Naive thymus-derived CD4-positive, alpha-beta T cell (primary cell): ENCODE measurements at regions not wholly inside any gene's neighbourhood (a gene's known extent, or its start where the extent isn't known, plus 50 kb on each side); places are given as distances from the start of the nearest gene placed in this dataset.

Experiments used
- ATAC-seq: fragments of 150-1000 bp; cut with Tn5 transposase; 2 replicates; pipeline ENCODE4 v1.10.0; 2021; ENCODE audit warnings: mild to moderate bottlenecking, moderate library complexity
- CTCF ChIA-PET: fragments of 350-600 bp; sonication (Branson Sonifier 250); formaldehyde crosslinking; loops from one replicate; lab custom pipeline; 2021; ENCODE audit warnings: antibody characterized with exemption; lab: Charles Lee
- POLR2A ChIA-PET: fragments of 350-600 bp; sonication (Branson Sonifier 250); formaldehyde crosslinking; loops from one replicate; lab custom pipeline; 2021; ENCODE audit warnings: antibody characterized with exemption, inconsistent platforms; lab: Charles Lee
- DNase-seq, 9 donors: peaks; one replicate each; pipeline versions ENCODE4 v3.0.0 to v3.0.0-alpha.2; 2020 to 2022; ENCODE audit warnings: mixed read lengths in 1 of 9
- H3K27ac ChIP-seq: one replicate; pipeline ENCODE4 v1.7.0; 2013; ENCODE audit warnings: mild to moderate bottlenecking, low read depth, low read length, moderate library complexity
- H3K27me3 ChIP-seq, 2 donors: one replicate each; pipeline ENCODE4 v1.7.0; 2013; ENCODE audit warnings: low read length in 2 of 2, mild to moderate bottlenecking in 2 of 2, moderate library complexity in 2 of 2; ENCODE audit not compliant: control insufficient read depth in 2 of 2, insufficient read depth in 2 of 2
- H3K36me3 ChIP-seq, 3 experiments: 1 replicate in 2 of 3; 2 replicates in 1 of 3; pipeline ENCODE4 v1.7.0; 2013; ENCODE audit warnings: low read length in 3 of 3, mild to moderate bottlenecking in 3 of 3, moderate library complexity in 1 of 3; ENCODE audit not compliant: insufficient read depth in 3 of 3, control insufficient read depth in 2 of 3
- H3K4me1 ChIP-seq, 2 donors: one replicate each; pipeline ENCODE4 v1.7.0; 2013; ENCODE audit warnings: low read length in 2 of 2, mild to moderate bottlenecking in 2 of 2, moderate library complexity in 1 of 2; ENCODE audit not compliant: control insufficient read depth in 2 of 2, insufficient read depth in 2 of 2
- H3K4me3 ChIP-seq: 2 replicates; pipeline ENCODE4 v1.7.0; 2013; ENCODE audit warnings: mild to moderate bottlenecking, low read length
- H3K9me3 ChIP-seq, 3 experiments: 1 replicate in 2 of 3; 2 replicates in 1 of 3; pipeline ENCODE4 v1.7.0; 2013; ENCODE audit warnings: low read length in 3 of 3; ENCODE audit not compliant: control insufficient read depth in 2 of 3
- H3K27ac Mint-ChIP-seq, 9 donors: one replicate each; pipeline ENCODE4 v1.8.0; 2020 to 2022; ENCODE audit warnings: mixed read lengths in 9 of 9, mild to moderate bottlenecking in 8 of 9, moderate library complexity in 5 of 9, inconsistent platforms in 2 of 9
- H3K27me3 Mint-ChIP-seq, 5 donors: one replicate each; pipeline ENCODE4 v1.8.0; 2021 to 2022; ENCODE audit warnings: mixed read lengths in 5 of 5, mild to moderate bottlenecking in 1 of 5
- H3K36me3 Mint-ChIP-seq, 5 donors: one replicate each; pipeline ENCODE4 v1.8.0; 2020 to 2022; ENCODE audit warnings: mixed read lengths in 5 of 5, mild to moderate bottlenecking in 3 of 5, inconsistent platforms in 1 of 5
- H3K4me1 Mint-ChIP-seq, 7 donors: one replicate each; pipeline ENCODE4 v1.8.0; 2020 to 2022; ENCODE audit warnings: mixed read lengths in 7 of 7, mild to moderate bottlenecking in 3 of 7, inconsistent platforms in 1 of 7
- H3K4me3 Mint-ChIP-seq, 10 donors: one replicate each; pipeline ENCODE4 v1.8.0; 2020 to 2022; ENCODE audit warnings: mild to moderate bottlenecking in 10 of 10, mixed read lengths in 10 of 10, moderate library complexity in 6 of 10, inconsistent platforms in 2 of 10
- H3K9me3 Mint-ChIP-seq, 11 donors: one replicate each; pipeline ENCODE4 v1.8.0; 2020 to 2022; ENCODE audit warnings: mixed read lengths in 11 of 11, mild to moderate bottlenecking in 4 of 11, inconsistent platforms in 1 of 11, moderate library complexity in 1 of 11
- intact Hi-C, 2 donors: fragments of 100-400 bp; cut with micrococcal nuclease; formaldehyde crosslinking; loops; one replicate each; pipeline ENCODE4 v1.15.1; 2023

DNA sequence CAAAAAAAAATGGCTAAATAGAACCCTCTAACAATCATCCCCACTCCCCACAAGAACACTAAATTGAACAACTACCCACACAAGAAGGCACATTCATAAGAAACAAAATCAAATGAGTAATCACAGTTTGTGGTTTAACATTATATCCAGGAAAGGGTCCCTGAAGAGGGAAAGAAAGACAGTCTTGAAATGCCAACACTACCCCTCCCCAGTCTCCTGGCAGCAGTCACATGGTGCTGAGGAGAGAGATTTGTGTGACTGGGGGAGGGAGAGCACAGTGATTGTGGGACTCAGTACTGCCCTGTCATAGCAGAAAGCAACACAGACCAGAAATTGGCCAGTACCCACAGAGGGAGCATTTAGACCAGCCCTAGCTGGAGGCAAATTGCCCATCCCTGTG, 443.7 kb upstream of the BTBD3 start:
- Histone ChIP-seq H3K4me3 (no peak overlapping the region), H3K27ac (no peak overlapping the region), H3K4me1 (no peaks in the 10 kb centered on the region), H3K36me3 (no peaks in the 10 kb centered on the region), H3K27me3 (no peaks in the 10 kb centered on the region), H3K9me3 (no peaks in the 10 kb centered on the region)
- H3K9me3 Mint-ChIP-seq, result peaks cover 3 to 31% (median 11%) of the 10 kb centered on the region in 11 donors
- H3K4me1 Mint-ChIP-seq, result no peaks in the 10 kb centered on the region
- intact Hi-C loops, result no loop called here
- ChIA-PET CTCF (no interaction called here), POLR2A (no interaction called here)
- H3K27me3 Mint-ChIP-seq, result peaks cover 0 to 6% (median 0%) of the 10 kb centered on the region in 5 donors
- H3K36me3 Mint-ChIP-seq, result peaks cover 0 to 5% (median 0%) of the 10 kb centered on the region in 5 donors
- H3K4me3 Mint-ChIP-seq, result no peak overlapping the region
- no peak for DNase-seq
- H3K27ac Mint-ChIP-seq, result no peak overlapping the region
- no peak for ATAC-seq

- no peaks in the 10 kb centered on the region for H3K4me1 ChIP-seq
- intact Hi-C loops, result no loop called here
- DNase-seq, result no peak
- no peaks in the 10 kb centered on the region for H3K36me3 ChIP-seq
- H3K27me3 ChIP-seq, result no peaks in the 10 kb centered on the region
- no peak for ATAC-seq
- Mint-ChIP-seq H3K27ac (no peak overlapping the region), H3K4me1 (no peaks in the 10 kb centered on the region), H3K4me3 (no peak overlapping the region), H3K9me3 (peaks cover 0 to 18% (median 3%) of the 10 kb centered on the region in 11 donors), H3K36me3 (no peaks in the 10 kb centered on the region), H3K27me3 (no peaks in the 10 kb centered on the region)
- no peaks in the 10 kb centered on the region for H3K9me3 ChIP-seq
- ChIA-PET POLR2A (no interaction called here), CTCF (no interaction called here)
- H3K27ac ChIP-seq, result no peak overlapping the region
- no peak overlapping the region for H3K4me3 ChIP-seq
Observed at GRCh38 chr20:11483697-11484096, 434.0 kb upstream of the BTBD3 start.

- Mint-ChIP-seq H3K4me1 (no peaks in the 10 kb centered on the region), H3K36me3 (no peaks in the 10 kb centered on the region), H3K27ac (no peak overlapping the region), H3K9me3 (peaks cover 0 to 15% (median 0%) of the 10 kb centered on the region in 11 donors), H3K4me3 (no peak overlapping the region), H3K27me3 (no peaks in the 10 kb centered on the region)
- no peaks in the 10 kb centered on the region for H3K27me3 ChIP-seq
- H3K27ac ChIP-seq, result no peak overlapping the region
- ChIA-PET CTCF (no interaction called here), POLR2A (no interaction called here)
- no peaks in the 10 kb centered on the region for H3K4me1 ChIP-seq
- ATAC-seq (no peak), DNase-seq (no peak)
- H3K36me3 ChIP-seq, result no peaks in the 10 kb centered on the region
- intact Hi-C loops, result no loop called here
- H3K9me3 ChIP-seq, result no peaks in the 10 kb centered on the region
- no peak overlapping the region for H3K4me3 ChIP-seq
Observed at GRCh38 chr20:11484479-11484878, 433.2 kb upstream of the BTBD3 start.

- Mint-ChIP-seq H3K36me3 (no peaks in the 10 kb centered on the region), H3K27me3 (no peaks in the 10 kb centered on the region), H3K27ac (no peak overlapping the region), H3K4me3 (no peak overlapping the region), H3K9me3 (peaks cover 0 to 12% (median 4%) of the 10 kb centered on the region in 11 donors), H3K4me1 (peaks cover 0 to 5% (median 0%) of the 10 kb centered on the region in 7 donors)
- intact Hi-C loops, result no loop called here
- H3K4me1 ChIP-seq, result no peaks in the 10 kb centered on the region
- H3K9me3 ChIP-seq, result no peaks in the 10 kb centered on the region
- CTCF ChIA-PET, result no interaction called here
- POLR2A ChIA-PET, result no interaction called here
- ATAC-seq, result no peak
- no peak overlapping the region for H3K27ac ChIP-seq
- DNase-seq, result no peak
- no peaks in the 10 kb centered on the region for H3K27me3 ChIP-seq
- H3K4me3 ChIP-seq, result no peak overlapping the region
- H3K36me3 ChIP-seq, result no peaks in the 10 kb centered on the region
Observed at GRCh38 chr20:11492386-11492785, 425.3 kb upstream of the BTBD3 start.

GRCh38 chr20:11492846-11493245, 424.8 kb upstream of the BTBD3 start:
- intact Hi-C loops, result no loop called here
- Histone ChIP-seq H3K36me3 (no peaks in the 10 kb centered on the region), H3K27me3 (no peaks in the 10 kb centered on the region), H3K9me3 (no peaks in the 10 kb centered on the region), H3K27ac (no peak overlapping the region), H3K4me1 (no peaks in the 10 kb centered on the region), H3K4me3 (no peak overlapping the region)
- no peak for DNase-seq
- Mint-ChIP-seq H3K27ac (no peak overlapping the region), H3K9me3 (peaks cover 0 to 12% (median 4%) of the 10 kb centered on the region in 11 donors), H3K36me3 (no peaks in the 10 kb centered on the region), H3K27me3 (no peaks in the 10 kb centered on the region), H3K4me3 (no peak overlapping the region), H3K4me1 (peaks cover 0 to 5% (median 0%) of the 10 kb centered on the region in 7 donors)
- ChIA-PET POLR2A (no interaction called here), CTCF (no interaction called here)
- no peak for ATAC-seq

DNA sequence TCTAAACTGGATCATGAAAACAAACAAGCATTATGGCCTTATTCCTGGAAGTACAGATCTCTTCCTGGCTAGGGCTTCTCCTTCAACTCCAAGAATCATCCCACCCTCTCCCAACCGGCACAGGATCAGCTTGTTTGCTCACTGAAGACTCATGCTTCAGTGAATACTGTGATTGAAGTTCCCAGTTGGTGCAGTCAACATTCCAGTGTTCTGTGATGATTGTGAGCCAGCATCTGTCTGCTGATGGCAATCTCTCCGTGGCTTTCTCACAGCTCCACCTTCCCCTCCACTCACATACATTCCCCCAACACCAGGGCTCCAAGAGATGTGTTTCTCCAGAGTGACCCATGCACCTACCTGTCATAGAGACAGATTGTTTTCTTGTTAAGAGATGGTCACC, 421.3 kb upstream of the BTBD3 start:
- no peak overlapping the region for H3K27ac Mint-ChIP-seq
- Histone ChIP-seq H3K4me1 (no peaks in the 10 kb centered on the region), H3K4me3 (no peak overlapping the region), H3K27me3 (no peaks in the 10 kb centered on the region), H3K36me3 (no peaks in the 10 kb centered on the region), H3K9me3 (no peaks in the 10 kb centered on the region), H3K27ac (no peak overlapping the region)
- H3K4me3 Mint-ChIP-seq, result no peak overlapping the region
- intact Hi-C loops, result no loop called here
- no peaks in the 10 kb centered on the region for H3K36me3 Mint-ChIP-seq
- DNase-seq (no peak), ATAC-seq (no peak)
- no peaks in the 10 kb centered on the region for H3K27me3 Mint-ChIP-seq
- peaks cover 0 to 5% (median 0%) of the 10 kb centered on the region in 7 donors for H3K4me1 Mint-ChIP-seq
- H3K9me3 Mint-ChIP-seq, result peaks cover 0 to 7% (median 0%) of the 10 kb centered on the region in 11 donors
- ChIA-PET POLR2A (no interaction called here), CTCF (no interaction called here)

GRCh38 chr20:11497545-11497944, 420.1 kb upstream of the BTBD3 start:
- Histone ChIP-seq H3K27me3 (no peaks in the 10 kb centered on the region), H3K36me3 (no peaks in the 10 kb centered on the region), H3K4me3 (no peak overlapping the region), H3K27ac (no peak overlapping the region), H3K4me1 (no peaks in the 10 kb centered on the region), H3K9me3 (no peaks in the 10 kb centered on the region)
- POLR2A ChIA-PET, result no interaction called here
- H3K4me1 Mint-ChIP-seq, result peaks cover 0 to 5% (median 0%) of the 10 kb centered on the region in 7 donors
- no peak overlapping the region for H3K27ac Mint-ChIP-seq
- intact Hi-C loops, result no loop called here
- H3K27me3 Mint-ChIP-seq, result no peaks in the 10 kb centered on the region
- no peak overlapping the region for H3K4me3 Mint-ChIP-seq
- CTCF ChIA-PET, result no interaction called here
- H3K9me3 Mint-ChIP-seq, result peaks cover 0 to 11% (median 0%) of the 10 kb centered on the region in 11 donors
- no peaks in the 10 kb centered on the region for H3K36me3 Mint-ChIP-seq
- no peak for DNase-seq
- ATAC-seq, result no peak
